Loucy (cell line): ENCODE measurements at regions not wholly inside any gene's neighbourhood (a gene's known extent, or its start where the extent isn't known, plus 50 kb on each side); places are given as distances from the start of the nearest gene placed in this dataset.

Experiments used
- CTCF ChIP-seq: fragments of 200-600 bp; sonication (generic); conservative IDR thresholded peaks from 2 replicates; pipeline ENCODE4 v1.5.1; 2014; ENCODE audit warnings: mild to moderate bottlenecking, antibody characterized with exemption, low read length
- EZH2phosphoT487 ChIP-seq: fragments of 200-600 bp; IDR thresholded peaks from 2 replicates; pipeline ENCODE4 v1.6.1; 2018; ENCODE audit warnings: antibody characterized with exemption, mild to moderate bottlenecking, moderate library complexity, borderline replicate concordance

GRCh38 chr5:5739490-5739945 is 317.0 kb downstream of the ICE1 start:
- TF ChIP-seq CTCF = no peak
- no peak for TF ChIP-seq EZH2phosphoT487
